Parathyroid adenoma (tissue), 2 donors: ENCODE measurements at regions not wholly inside any gene's neighbourhood (a gene's known extent, or its start where the extent isn't known, plus 50 kb on each side); places are given as distances from the start of the nearest gene placed in this dataset.

Source experiments
- H2AFZ ChIP-seq: fragments of 300-600 bp; sonication (generic); one replicate; pipeline ENCODE4 v1.7.0; 2017; ENCODE audit warnings: antibody characterized with exemption, mild to moderate bottlenecking
- H3K27ac ChIP-seq: fragments of 300-600 bp; sonication (generic); one replicate; pipeline ENCODE4 v1.7.0; 2017
- H3K27me3 ChIP-seq: fragments of 300-600 bp; sonication (generic); one replicate; pipeline ENCODE4 v1.7.0; 2017; ENCODE audit warnings: low read length; ENCODE audit not compliant: control insufficient read depth, insufficient read depth
- H3K36me3 ChIP-seq: fragments of 300-600 bp; sonication (generic); one replicate; pipeline ENCODE4 v1.7.0; 2017; ENCODE audit warnings: low read length; ENCODE audit not compliant: control insufficient read depth, insufficient read depth
- H3K4me1 ChIP-seq: fragments of 300-600 bp; sonication (generic); one replicate; pipeline ENCODE4 v1.7.0; 2017; ENCODE audit warnings: control low read depth
- H3K4me2 ChIP-seq: fragments of 300-600 bp; sonication (generic); one replicate; pipeline ENCODE4 v1.7.0; 2017; ENCODE audit warnings: low read length
- H3K4me3 ChIP-seq: fragments of 300-600 bp; sonication (generic); one replicate; pipeline ENCODE4 v1.7.0; 2017; ENCODE audit warnings: low read depth, low read length
- H3K79me2 ChIP-seq: fragments of 300-600 bp; sonication (generic); one replicate; pipeline ENCODE4 v1.7.0; 2017; ENCODE audit warnings: control low read depth
- H3K9ac ChIP-seq: fragments of 300-600 bp; sonication (generic); one replicate; pipeline ENCODE4 v1.7.0; 2017; ENCODE audit warnings: mild to moderate bottlenecking
- H3K9me3 ChIP-seq: fragments of 300-600 bp; sonication (generic); one replicate; pipeline ENCODE4 v1.7.0; 2017; ENCODE audit warnings: low read length; ENCODE audit not compliant: control insufficient read depth
- CTCF ChIP-seq: fragments of 300-600 bp; sonication (generic); IDR thresholded peaks from one replicate; pipeline ENCODE4 v1.7.0; 2017; ENCODE audit warnings: antibody characterized with exemption, mild to moderate bottlenecking
- donor health status: primary hyperparathyroidism.

DNA sequence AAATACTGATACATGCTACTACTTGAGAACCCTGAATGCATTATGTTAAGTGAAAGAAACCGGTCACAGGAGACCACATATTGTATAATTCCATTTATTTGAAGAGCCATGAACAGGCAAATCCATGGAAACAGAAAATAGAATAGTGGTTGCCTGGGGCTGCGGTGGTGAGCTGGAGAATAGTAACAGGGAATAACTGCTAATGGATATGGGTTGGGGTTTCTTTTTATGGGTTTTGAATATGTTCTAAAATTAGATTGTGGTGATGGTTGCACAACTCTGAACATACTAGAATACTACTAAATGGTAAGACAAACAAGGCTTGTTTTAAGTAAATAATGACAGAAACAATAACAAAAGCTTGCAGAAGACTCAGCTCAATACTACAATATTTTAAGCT, 293.0 kb downstream of the BTG1 start:
- no peak overlapping the region for H3K27ac ChIP-seq
- H3K9me3 ChIP-seq = no peaks in the 10 kb centered on the region
- no peak overlapping the region for H2AFZ ChIP-seq
- no peaks in the 10 kb centered on the region for H3K27me3 ChIP-seq
- TF ChIP-seq CTCF = no peak
- H3K79me2 ChIP-seq = no peaks in the 10 kb centered on the region
- H3K4me1 ChIP-seq = no peaks in the 10 kb centered on the region
- H3K9ac ChIP-seq = no peak overlapping the region
- H3K36me3 ChIP-seq = no peaks in the 10 kb centered on the region
- no peak overlapping the region for H3K4me3 ChIP-seq
- no peak overlapping the region for H3K4me2 ChIP-seq

- Histone ChIP-seq H3K4me3 (no peak overlapping the region), H3K9me3 (no peaks in the 10 kb centered on the region), H3K9ac (no peak overlapping the region), H3K36me3 (no peaks in the 10 kb centered on the region), H3K27me3 (no peaks in the 10 kb centered on the region), H3K27ac (no peak overlapping the region), H2AFZ (no peak overlapping the region), H3K4me2 (no peak overlapping the region), H3K4me1 (no peaks in the 10 kb centered on the region), H3K79me2 (no peaks in the 10 kb centered on the region)
- no peak for TF ChIP-seq CTCF
Measured at GRCh38 chr12:91851741-91852477, 293.7 kb downstream of the BTG1 start.

- H3K9ac ChIP-seq = no peak overlapping the region
- H3K27ac ChIP-seq = no peak overlapping the region
- TF ChIP-seq CTCF = no peak
Measured at GRCh38 chr12:91846466-91847055, 299.1 kb downstream of the BTG1 start.

DNA sequence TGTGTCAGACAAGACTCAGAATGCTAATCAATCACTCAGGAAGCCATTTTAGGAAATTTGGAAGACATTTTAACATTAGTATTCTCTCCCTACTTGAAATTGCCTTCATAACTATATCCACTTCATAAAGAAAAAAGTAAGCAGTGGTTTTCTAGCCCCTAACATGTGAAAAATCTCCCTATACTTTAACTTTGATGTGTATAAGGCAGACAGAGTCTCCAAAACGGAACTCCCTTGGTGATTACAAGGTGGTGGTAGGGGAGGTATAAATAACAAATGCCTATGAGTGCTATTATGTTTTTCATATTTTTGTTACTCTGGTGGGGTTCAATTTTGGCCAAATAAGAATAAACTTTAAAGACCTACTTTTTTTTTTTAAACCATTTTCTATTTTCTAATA, 300.3 kb downstream of the BTG1 start:
- H2AFZ ChIP-seq = no peak overlapping the region
- no peak for TF ChIP-seq CTCF
- no peaks in the 10 kb centered on the region for H3K36me3 ChIP-seq
- no peak overlapping the region for H3K9ac ChIP-seq
- no peak overlapping the region for H3K4me3 ChIP-seq
- no peaks in the 10 kb centered on the region for H3K27me3 ChIP-seq
- H3K27ac ChIP-seq = no peak overlapping the region
- peaks cover 6% of the 10 kb centered on the region for H3K9me3 ChIP-seq
- H3K79me2 ChIP-seq = no peaks in the 10 kb centered on the region
- no peaks in the 10 kb centered on the region for H3K4me1 ChIP-seq
- H3K4me2 ChIP-seq = no peak overlapping the region

More at GRCh38 chr12:91846466-91847055, 299.1 kb downstream of the BTG1 start:
- Histone ChIP-seq H3K27me3 (no peaks in the 10 kb centered on the region), H3K4me3 (no peak overlapping the region), H3K9me3 (no peaks in the 10 kb centered on the region), H3K36me3 (no peaks in the 10 kb centered on the region), H3K79me2 (no peaks in the 10 kb centered on the region), H2AFZ (no peak overlapping the region), H3K4me2 (no peak overlapping the region), H3K4me1 (no peaks in the 10 kb centered on the region)

DNA sequence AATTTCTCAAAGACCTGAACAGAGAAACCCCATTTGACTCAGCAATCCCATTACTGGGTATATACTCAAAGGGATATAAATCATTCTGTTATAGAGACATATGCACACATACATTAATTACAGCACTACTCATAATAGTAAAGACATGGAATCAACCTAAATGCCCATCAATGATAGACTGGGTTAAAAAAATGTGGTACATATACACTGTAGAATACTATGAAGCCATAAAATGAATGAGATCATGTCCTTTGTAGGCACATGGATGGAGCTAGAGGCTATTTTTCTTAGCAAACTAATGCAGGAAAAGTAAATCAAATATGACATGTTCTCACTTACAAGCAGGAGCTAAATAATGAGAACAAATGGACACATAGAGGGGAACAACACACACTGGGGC, 303.8 kb downstream of the BTG1 start:
- H3K4me2 ChIP-seq = no peak overlapping the region
- no peak for TF ChIP-seq CTCF
- H2AFZ ChIP-seq = no peak overlapping the region
- no peaks in the 10 kb centered on the region for H3K4me1 ChIP-seq
- H3K27me3 ChIP-seq = no peaks in the 10 kb centered on the region
- no peak overlapping the region for H3K9ac ChIP-seq
- H3K4me3 ChIP-seq = no peak overlapping the region
- no peaks in the 10 kb centered on the region for H3K36me3 ChIP-seq
- no peaks in the 10 kb centered on the region for H3K79me2 ChIP-seq
- H3K9me3 ChIP-seq = peaks cover 6% of the 10 kb centered on the region
- H3K27ac ChIP-seq = no peak overlapping the region
